HCEC 1CT (cell line): ENCODE measurements at regions not wholly inside any gene's neighbourhood (a gene's known extent, or its start where the extent isn't known, plus 50 kb on each side); places are given as distances from the start of the nearest gene placed in this dataset.
A peak's percentile ranks its signal among the peaks of the same experiment; 100 is the strongest.

Experiments used
- DNase-seq: peaks from one replicate; pipeline ENCODE4 v3.0.0-alpha.2; 2017

- DNase-seq: no peak
Observed at GRCh38 chr2:149991576-149991975, 404.0 kb upstream of the MMADHC start.

GRCh38 chr2:149990965-149991364, 403.4 kb upstream of the MMADHC start:
- DNase-seq: no peak

GRCh38 chr2:149989447-149990063, 402.0 kb upstream of the MMADHC start:
- peak; percentile 55 for DNase-seq

- DNase-seq: no peak
Observed at GRCh38 chr2:149988361-149988760, 400.8 kb upstream of the MMADHC start.

- no peak for DNase-seq
Observed at GRCh38 chr2:149986861-149987260, 399.3 kb upstream of the MMADHC start.

- DNase-seq: no peak
Observed at GRCh38 chr2:149984311-149984710, 396.7 kb upstream of the MMADHC start.

GRCh38 chr2:149972066-149972465, 384.5 kb upstream of the MMADHC start:
- DNase-seq: peak; percentile 9

GRCh38 chr2:149954981-149955600, 367.5 kb upstream of the MMADHC start:
- no peak for DNase-seq

- no peak for DNase-seq
Observed at GRCh38 chr2:149953627-149954026, 366.1 kb upstream of the MMADHC start.

GRCh38 chr2:149931486-149931885, 343.9 kb upstream of the MMADHC start:
- DNase-seq: no peak

GRCh38 chr2:149928011-149928410, 340.4 kb upstream of the MMADHC start:
- no peak for DNase-seq

GRCh38 chr2:149926149-149926548, 338.6 kb upstream of the MMADHC start:
- no peak for DNase-seq

- DNase-seq: peak; percentile 31
Observed at GRCh38 chr2:149924549-149925213, 337.1 kb upstream of the MMADHC start.

GRCh38 chr2:149924028-149924427, 336.5 kb upstream of the MMADHC start:
- DNase-seq: peak; percentile 74

- DNase-seq: no peak
Observed at GRCh38 chr2:149921911-149922616, 334.5 kb upstream of the MMADHC start.

GRCh38 chr2:149920389-149920788, 332.8 kb upstream of the MMADHC start:
- DNase-seq: no peak

GRCh38 chr2:149915151-149915550, 327.6 kb upstream of the MMADHC start:
- no peak for DNase-seq

GRCh38 chr2:149908726-149909683, 321.4 kb upstream of the MMADHC start:
- peak; percentile 17 for DNase-seq

GRCh38 chr2:149906886-149907285, 319.3 kb upstream of the MMADHC start:
- no peak for DNase-seq

GRCh38 chr2:149904352-149905175, 317.0 kb upstream of the MMADHC start:
- no peak for DNase-seq

GRCh38 chr2:149903626-149904025, 316.1 kb upstream of the MMADHC start:
- no peak for DNase-seq

GRCh38 chr2:149902081-149902480, 314.5 kb upstream of the MMADHC start:
- no peak for DNase-seq
